Ishikawa (cell line): ENCODE measurements at regions not wholly inside any gene's neighbourhood (a gene's known extent, or its start where the extent isn't known, plus 50 kb on each side); places are given as distances from the start of the nearest gene placed in this dataset.

Experiments
- CEBPB ChIP-seq: IDR thresholded peaks from 2 replicates; pipeline ENCODE4 v1.6.1; 2012
- CREB1 ChIP-seq: IDR thresholded peaks from 2 replicates; pipeline ENCODE4 v1.6.1; 2012; ENCODE audit warnings: low read depth
- EP300 ChIP-seq: IDR thresholded peaks from 2 replicates; pipeline ENCODE4 v1.6.1; 2012; ENCODE audit warnings: borderline replicate concordance
- RAD21 ChIP-seq: IDR thresholded peaks from 2 replicates; pipeline ENCODE4 v1.6.1; 2012; ENCODE audit warnings: low read depth
- TAF1 ChIP-seq: IDR thresholded peaks from 2 replicates; pipeline ENCODE4 v1.6.1; 2012; ENCODE audit warnings: low read depth, mild to moderate bottlenecking
- YY1 ChIP-seq: IDR thresholded peaks from 2 replicates; pipeline ENCODE4 v1.6.1; 2012; ENCODE audit warnings: low read depth
- TF ChIP-seq, protein P1 (sequence below): IDR thresholded peaks from 2 replicates; pipeline ENCODE4 v1.6.1; 2012; ENCODE audit warnings: low read depth, mild to moderate bottlenecking
- TF ChIP-seq, protein P2 (sequence below): IDR thresholded peaks from 2 replicates; pipeline ENCODE4 v1.6.1; 2012

DNA sequence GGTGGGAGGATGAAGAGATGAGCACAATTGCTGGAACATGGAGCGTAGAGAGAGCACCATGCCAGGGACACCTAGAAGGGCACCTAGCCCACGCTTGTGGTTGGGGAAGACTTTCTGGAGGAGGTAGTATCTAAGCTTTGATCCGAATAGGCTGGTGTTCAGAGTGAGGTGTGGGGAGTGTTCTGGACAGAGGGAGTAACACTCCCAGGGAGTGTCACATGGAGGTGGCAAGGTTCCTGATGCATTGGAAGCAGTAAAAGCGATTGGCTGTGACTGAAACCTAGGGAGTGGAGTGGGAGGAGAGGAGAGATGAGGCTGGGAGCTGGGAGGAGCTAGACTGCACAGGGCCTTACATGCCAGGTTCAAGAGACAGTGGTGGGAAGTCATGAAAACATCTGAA is 188.0 kb upstream of the NCAM1 start:
- TF ChIP-seq TAF1, result no peak
- TF ChIP-seq CREB1, result no peak
- no peak for TF ChIP-seq RAD21
- TF ChIP-seq, protein P1, sequence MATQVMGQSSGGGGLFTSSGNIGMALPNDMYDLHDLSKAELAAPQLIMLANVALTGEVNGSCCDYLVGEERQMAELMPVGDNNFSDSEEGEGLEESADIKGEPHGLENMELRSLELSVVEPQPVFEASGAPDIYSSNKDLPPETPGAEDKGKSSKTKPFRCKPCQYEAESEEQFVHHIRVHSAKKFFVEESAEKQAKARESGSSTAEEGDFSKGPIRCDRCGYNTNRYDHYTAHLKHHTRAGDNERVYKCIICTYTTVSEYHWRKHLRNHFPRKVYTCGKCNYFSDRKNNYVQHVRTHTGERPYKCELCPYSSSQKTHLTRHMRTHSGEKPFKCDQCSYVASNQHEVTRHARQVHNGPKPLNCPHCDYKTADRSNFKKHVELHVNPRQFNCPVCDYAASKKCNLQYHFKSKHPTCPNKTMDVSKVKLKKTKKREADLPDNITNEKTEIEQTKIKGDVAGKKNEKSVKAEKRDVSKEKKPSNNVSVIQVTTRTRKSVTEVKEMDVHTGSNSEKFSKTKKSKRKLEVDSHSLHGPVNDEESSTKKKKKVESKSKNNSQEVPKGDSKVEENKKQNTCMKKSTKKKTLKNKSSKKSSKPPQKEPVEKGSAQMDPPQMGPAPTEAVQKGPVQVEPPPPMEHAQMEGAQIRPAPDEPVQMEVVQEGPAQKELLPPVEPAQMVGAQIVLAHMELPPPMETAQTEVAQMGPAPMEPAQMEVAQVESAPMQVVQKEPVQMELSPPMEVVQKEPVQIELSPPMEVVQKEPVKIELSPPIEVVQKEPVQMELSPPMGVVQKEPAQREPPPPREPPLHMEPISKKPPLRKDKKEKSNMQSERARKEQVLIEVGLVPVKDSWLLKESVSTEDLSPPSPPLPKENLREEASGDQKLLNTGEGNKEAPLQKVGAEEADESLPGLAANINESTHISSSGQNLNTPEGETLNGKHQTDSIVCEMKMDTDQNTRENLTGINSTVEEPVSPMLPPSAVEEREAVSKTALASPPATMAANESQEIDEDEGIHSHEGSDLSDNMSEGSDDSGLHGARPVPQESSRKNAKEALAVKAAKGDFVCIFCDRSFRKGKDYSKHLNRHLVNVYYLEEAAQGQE, result no peak
- no peak for TF ChIP-seq EP300
- no peak for TF ChIP-seq YY1
- TF ChIP-seq, protein P2, sequence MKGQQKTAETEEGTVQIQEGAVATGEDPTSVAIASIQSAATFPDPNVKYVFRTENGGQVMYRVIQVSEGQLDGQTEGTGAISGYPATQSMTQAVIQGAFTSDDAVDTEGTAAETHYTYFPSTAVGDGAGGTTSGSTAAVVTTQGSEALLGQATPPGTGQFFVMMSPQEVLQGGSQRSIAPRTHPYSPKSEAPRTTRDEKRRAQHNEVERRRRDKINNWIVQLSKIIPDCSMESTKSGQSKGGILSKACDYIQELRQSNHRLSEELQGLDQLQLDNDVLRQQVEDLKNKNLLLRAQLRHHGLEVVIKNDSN, result no peak
- TF ChIP-seq CEBPB, result no peak
